Kidney (tissue), 13 donors: ENCODE measurements at regions not wholly inside any gene's neighbourhood (a gene's known extent, or its start where the extent isn't known, plus 50 kb on each side); places are given as distances from the start of the nearest gene placed in this dataset.

ENCODE experiments used
- DNase-seq, 5 donors: peaks; one replicate each; pipeline ENCODE4 v3.0.0-alpha.2; 2013 to 2020
- FAIRE-seq: peaks from 2 replicates; lab custom pipeline; 2012; peaks lifted over from hg19 to GRCh38; lab: Jason Lieb, UNC
- H3K27ac ChIP-seq, 2 donors: one replicate each; pipeline ENCODE4 v1.7.0; 2013; ENCODE audit warnings: low read depth in 2 of 2, low read length in 2 of 2, inconsistent platforms in 1 of 2
- H3K27me3 ChIP-seq: one replicate; pipeline ENCODE4 v1.7.1; 2013; ENCODE audit warnings: low read length, inconsistent platforms; ENCODE audit not compliant: control insufficient read depth, insufficient read depth
- H3K36me3 ChIP-seq, 3 donors: one replicate each; pipeline versions ENCODE4 v1.7.0 to v1.7.1; 2013; ENCODE audit warnings: low read length in 3 of 3, control low read depth in 1 of 3, inconsistent platforms in 1 of 3; ENCODE audit not compliant: insufficient read depth in 3 of 3, control insufficient read depth in 2 of 3
- H3K4me1 ChIP-seq, 3 donors: one replicate each; pipeline versions ENCODE4 v1.7.0 to v1.7.1; 2013; ENCODE audit warnings: low read length in 3 of 3, inconsistent platforms in 1 of 3, low read depth in 1 of 3; ENCODE audit not compliant: control insufficient read depth in 2 of 3, insufficient read depth in 2 of 3
- H3K4me3 ChIP-seq, 3 donors: one replicate each; pipeline versions ENCODE4 v1.7.0 to v1.8.1; 2013; ENCODE audit warnings: low read length in 3 of 3, control low read depth in 1 of 3, inconsistent platforms in 1 of 3
- H3K9ac ChIP-seq, 3 donors: one replicate each; pipeline versions ENCODE4 v1.7.0 to v1.7.1; 2013; ENCODE audit warnings: low read length in 3 of 3, control low read depth in 1 of 3, inconsistent platforms in 1 of 3
- H3K9me3 ChIP-seq, 3 donors: one replicate each; pipeline versions ENCODE4 v1.7.0 to v1.7.1; 2013; ENCODE audit warnings: low read length in 3 of 3, control low read depth in 1 of 3, inconsistent platforms in 1 of 3; ENCODE audit not compliant: control insufficient read depth in 2 of 3, insufficient read depth in 1 of 3
- CTCF ChIP-seq: IDR thresholded peaks from 3 replicates; pipeline ENCODE4 v1.5.1; 2012; ENCODE audit warnings: mild to moderate bottlenecking, moderate library complexity, borderline replicate concordance; ENCODE audit not compliant: insufficient read depth; ENCODE audit errors: extremely low read depth
- intact Hi-C: fragments of 100-400 bp; cut with DNase I; formaldehyde crosslinking; loops from one replicate; pipeline ENCODE4 v1.11.1; 2022
- donor health status: control.
- donor health status: control.
- donor health status: control.
- donor health status: control.
- donor health status: control.
- donor health status: DM: yes; HTN: yes; CAD: no.
- donor health status: Normal renal cell carcinoma (clear cell type).

- Histone ChIP-seq H3K27ac (no peak overlapping the region), H3K9ac (no peak overlapping the region), H3K9me3 (peaks cover 0 to 9% (median 2%) of the 10 kb centered on the region in 3 donors), H3K4me1 (no peaks in the 10 kb centered on the region), H3K36me3 (no peaks in the 10 kb centered on the region), H3K4me3 (no peak overlapping the region), H3K27me3 (no peaks in the 10 kb centered on the region)
- intact Hi-C loops, result no loop called here
- no peak for DNase-seq
- TF ChIP-seq CTCF, result no peak
- FAIRE-seq, result no peak
Measured at GRCh38 chr14:101315802-101316296, 245.4 kb upstream of the DIO3 start.

GRCh38 chr14:101318271-101318670 is 243.0 kb upstream of the DIO3 start:
- Histone ChIP-seq H3K36me3 (no peaks in the 10 kb centered on the region), H3K4me1 (no peaks in the 10 kb centered on the region), H3K27ac (no peak overlapping the region), H3K27me3 (no peaks in the 10 kb centered on the region), H3K9me3 (peaks cover 0 to 9% (median 2%) of the 10 kb centered on the region in 3 donors), H3K9ac (no peak overlapping the region), H3K4me3 (no peak overlapping the region)
- DNase-seq, result no peak
- intact Hi-C loops, result no loop called here
- FAIRE-seq, result no peak
- no peak for TF ChIP-seq CTCF

- intact Hi-C loops, result no loop called here
- peaks cover 0 to 12% (median 2%) of the 10 kb centered on the region in 3 donors for H3K9me3 ChIP-seq
- no peak overlapping the region for H3K4me3 ChIP-seq
- TF ChIP-seq CTCF, result no peak
- no peaks in the 10 kb centered on the region for H3K36me3 ChIP-seq
- no peak for FAIRE-seq
- H3K27ac ChIP-seq, result no peak overlapping the region
- H3K9ac ChIP-seq, result no peak overlapping the region
- DNase-seq, result no peak
- H3K4me1 ChIP-seq, result no peaks in the 10 kb centered on the region
- H3K27me3 ChIP-seq, result no peaks in the 10 kb centered on the region
Measured at GRCh38 chr14:101320396-101320795, 240.9 kb upstream of the DIO3 start.

GRCh38 chr14:101322223-101322622 is 239.1 kb upstream of the DIO3 start:
- intact Hi-C loops, result no loop called here
- no peak for TF ChIP-seq CTCF
- Histone ChIP-seq H3K4me1 (no peaks in the 10 kb centered on the region), H3K9ac (no peak overlapping the region), H3K4me3 (no peak overlapping the region), H3K27ac (no peak overlapping the region), H3K27me3 (no peaks in the 10 kb centered on the region), H3K36me3 (no peaks in the 10 kb centered on the region), H3K9me3 (peaks cover 0 to 3% (median 0%) of the 10 kb centered on the region in 3 donors)
- no peak for DNase-seq
- no peak for FAIRE-seq
